Bronchial epithelial cell (primary cell): ENCODE measurements at regions not wholly inside any gene's neighbourhood (a gene's known extent, or its start where the extent isn't known, plus 50 kb on each side); places are given as distances from the start of the nearest gene placed in this dataset.

ENCODE experiments used
- DNase-seq: peaks from one replicate; pipeline ENCODE4 v3.0.0-alpha.2; 2010; ENCODE audit warnings: low read depth
- FAIRE-seq: peaks from 2 replicates; lab custom pipeline; 2011; peaks lifted over from hg19 to GRCh38; lab: Jason Lieb, UNC
- H3K27me3 ChIP-seq: 2 replicates; pipeline ENCODE4 v1.5.1; 2011; ENCODE audit warnings: low read length; ENCODE audit not compliant: control insufficient read depth, insufficient read depth
- H3K36me3 ChIP-seq: 2 replicates; pipeline ENCODE4 v1.5.1; 2011; ENCODE audit warnings: low read length; ENCODE audit not compliant: control insufficient read depth, insufficient read depth
- H3K4me3 ChIP-seq: 2 replicates; pipeline ENCODE4 v1.5.1; 2011; ENCODE audit warnings: mild to moderate bottlenecking, low read depth, low read length, control low read depth
- CTCF ChIP-seq: IDR thresholded peaks from 2 replicates; pipeline ENCODE4 v1.5.1; 2011; ENCODE audit warnings: mild to moderate bottlenecking, moderate library complexity, low read length, control low read depth, inconsistent platforms; ENCODE audit not compliant: insufficient read depth, severe bottlenecking

- Histone ChIP-seq H3K4me3 (no peak overlapping the region), H3K27me3 (no peaks in the 10 kb centered on the region), H3K36me3 (no peaks in the 10 kb centered on the region)
- TF ChIP-seq CTCF = no peak
- DNase-seq = no peak
- no peak for FAIRE-seq
These were observed 416.8 kb upstream of the SPTLC3 start for GRCh38 chr20:12591949-12592470.

- DNase-seq (no peak), FAIRE-seq (no peak)
- H3K27me3 ChIP-seq = no peaks in the 10 kb centered on the region
- no peak for TF ChIP-seq CTCF
- no peak overlapping the region for H3K4me3 ChIP-seq
- H3K36me3 ChIP-seq = no peaks in the 10 kb centered on the region
These were observed 416.0 kb upstream of the SPTLC3 start for GRCh38 chr20:12592756-12593155.

GRCh38 chr20:12593342-12593873 lies 415.4 kb upstream of the SPTLC3 start:
- Histone ChIP-seq H3K27me3 (no peaks in the 10 kb centered on the region), H3K36me3 (no peaks in the 10 kb centered on the region), H3K4me3 (no peak overlapping the region)
- DNase-seq (no peak), FAIRE-seq (no peak)
- TF ChIP-seq CTCF = no peak

GRCh38 chr20:12594410-12595088 lies 414.2 kb upstream of the SPTLC3 start:
- DNase-seq = peak; percentile 9

GRCh38 chr20:12595841-12596240 lies 412.9 kb upstream of the SPTLC3 start:
- TF ChIP-seq CTCF = no peak
- Histone ChIP-seq H3K4me3 (no peak overlapping the region), H3K27me3 (no peaks in the 10 kb centered on the region), H3K36me3 (no peaks in the 10 kb centered on the region)
- DNase-seq = no peak
- FAIRE-seq = no peak

More at GRCh38 chr20:12594410-12595088, 414.2 kb upstream of the SPTLC3 start:
- no peaks in the 10 kb centered on the region for H3K36me3 ChIP-seq
- no peak overlapping the region for H3K4me3 ChIP-seq
- FAIRE-seq = no peak
- no peak for TF ChIP-seq CTCF
- no peaks in the 10 kb centered on the region for H3K27me3 ChIP-seq
